Coronary artery (tissue), 2 donors: ENCODE measurements at regions not wholly inside any gene's neighbourhood (a gene's known extent, or its start where the extent isn't known, plus 50 kb on each side); places are given as distances from the start of the nearest gene placed in this dataset.

Experiments
- DNase-seq: peaks from one replicate; pipeline ENCODE4 v3.0.0-alpha.2; 2017; ENCODE audit warnings: low spot score
- H3K27ac ChIP-seq, 2 donors: fragments of 200-600 bp; sonication (generic); one replicate each; pipeline ENCODE4 v1.5.1; 2016 to 2019
- H3K4me3 ChIP-seq: fragments of 200-600 bp; sonication (generic); 2 replicates; pipeline ENCODE4 v1.5.1; 2016; ENCODE audit warnings: mild to moderate bottlenecking, moderate library complexity
- TF ChIP-seq, protein P1 (sequence below): fragments of 200-600 bp; sonication (generic); IDR thresholded peaks from one replicate; pipeline ENCODE4 v1.5.1; 2019; ENCODE audit warnings: antibody characterized with exemption

DNA sequence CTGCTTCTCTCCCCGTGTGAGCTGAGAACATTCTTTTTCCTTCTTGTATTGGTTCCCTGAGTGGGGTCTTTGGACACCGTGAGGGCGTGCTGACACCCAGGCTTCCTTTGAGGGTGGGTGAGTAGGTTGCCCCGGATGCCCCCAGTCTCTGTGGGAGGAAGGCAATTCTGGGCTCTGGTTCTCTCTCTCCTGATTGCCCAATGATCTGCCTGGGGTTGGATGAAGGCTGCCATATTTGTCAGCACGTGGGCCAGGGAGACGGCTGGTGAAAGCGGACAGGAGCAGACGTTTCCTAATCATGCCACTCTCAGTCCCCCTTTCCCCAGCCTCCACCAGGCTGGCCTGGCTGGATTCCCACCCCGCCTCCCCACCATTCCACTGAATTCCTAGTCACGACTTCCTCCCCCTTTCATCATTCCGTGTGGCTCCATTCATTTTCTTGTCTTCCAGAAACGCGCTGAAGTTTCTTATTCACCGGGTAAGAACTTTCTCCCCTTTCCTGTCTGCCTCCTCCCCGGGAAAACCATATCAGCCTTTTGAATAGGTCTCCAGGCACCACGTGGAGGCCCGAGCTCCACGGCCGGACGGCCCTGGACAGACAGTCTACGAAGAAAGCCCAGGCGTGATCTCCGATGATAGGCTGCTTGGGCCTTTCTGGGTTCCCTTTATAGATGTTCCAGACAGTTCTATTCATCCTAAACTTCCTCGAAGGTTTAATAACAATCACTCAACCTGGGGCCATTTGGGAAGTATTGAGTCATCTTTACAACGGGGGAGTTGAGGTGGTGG, 98.7 kb upstream of the NPTX2 start:
- TF ChIP-seq, protein P1, sequence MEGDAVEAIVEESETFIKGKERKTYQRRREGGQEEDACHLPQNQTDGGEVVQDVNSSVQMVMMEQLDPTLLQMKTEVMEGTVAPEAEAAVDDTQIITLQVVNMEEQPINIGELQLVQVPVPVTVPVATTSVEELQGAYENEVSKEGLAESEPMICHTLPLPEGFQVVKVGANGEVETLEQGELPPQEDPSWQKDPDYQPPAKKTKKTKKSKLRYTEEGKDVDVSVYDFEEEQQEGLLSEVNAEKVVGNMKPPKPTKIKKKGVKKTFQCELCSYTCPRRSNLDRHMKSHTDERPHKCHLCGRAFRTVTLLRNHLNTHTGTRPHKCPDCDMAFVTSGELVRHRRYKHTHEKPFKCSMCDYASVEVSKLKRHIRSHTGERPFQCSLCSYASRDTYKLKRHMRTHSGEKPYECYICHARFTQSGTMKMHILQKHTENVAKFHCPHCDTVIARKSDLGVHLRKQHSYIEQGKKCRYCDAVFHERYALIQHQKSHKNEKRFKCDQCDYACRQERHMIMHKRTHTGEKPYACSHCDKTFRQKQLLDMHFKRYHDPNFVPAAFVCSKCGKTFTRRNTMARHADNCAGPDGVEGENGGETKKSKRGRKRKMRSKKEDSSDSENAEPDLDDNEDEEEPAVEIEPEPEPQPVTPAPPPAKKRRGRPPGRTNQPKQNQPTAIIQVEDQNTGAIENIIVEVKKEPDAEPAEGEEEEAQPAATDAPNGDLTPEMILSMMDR: no peak
- Histone ChIP-seq H3K27ac (no peak overlapping the region), H3K4me3 (no peak overlapping the region)
- no peak for DNase-seq

DNA sequence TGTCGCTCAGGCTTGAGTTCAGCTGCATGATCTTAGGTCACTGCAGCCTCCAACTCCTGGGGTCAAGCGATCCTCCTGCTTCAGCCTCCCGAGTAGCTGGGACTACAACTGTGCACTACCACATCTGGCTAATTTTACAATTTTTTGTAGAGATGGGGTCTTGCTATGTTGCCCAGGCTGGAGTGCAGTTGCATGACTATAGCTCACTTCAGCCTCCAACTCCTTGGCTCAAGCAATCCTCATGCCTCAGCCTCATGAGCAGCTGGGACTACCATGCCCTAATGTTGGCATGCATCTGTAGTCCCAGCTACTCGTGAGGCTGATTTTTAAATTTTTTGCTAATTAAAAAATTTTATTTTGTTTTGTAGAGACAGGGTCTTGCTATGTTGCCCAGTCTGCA, 101.9 kb upstream of the NPTX2 start:
- TF ChIP-seq, protein P1: no peak
- DNase-seq: no peak
- H3K4me3 ChIP-seq: no peak overlapping the region
- H3K27ac ChIP-seq: no peak overlapping the region

DNA sequence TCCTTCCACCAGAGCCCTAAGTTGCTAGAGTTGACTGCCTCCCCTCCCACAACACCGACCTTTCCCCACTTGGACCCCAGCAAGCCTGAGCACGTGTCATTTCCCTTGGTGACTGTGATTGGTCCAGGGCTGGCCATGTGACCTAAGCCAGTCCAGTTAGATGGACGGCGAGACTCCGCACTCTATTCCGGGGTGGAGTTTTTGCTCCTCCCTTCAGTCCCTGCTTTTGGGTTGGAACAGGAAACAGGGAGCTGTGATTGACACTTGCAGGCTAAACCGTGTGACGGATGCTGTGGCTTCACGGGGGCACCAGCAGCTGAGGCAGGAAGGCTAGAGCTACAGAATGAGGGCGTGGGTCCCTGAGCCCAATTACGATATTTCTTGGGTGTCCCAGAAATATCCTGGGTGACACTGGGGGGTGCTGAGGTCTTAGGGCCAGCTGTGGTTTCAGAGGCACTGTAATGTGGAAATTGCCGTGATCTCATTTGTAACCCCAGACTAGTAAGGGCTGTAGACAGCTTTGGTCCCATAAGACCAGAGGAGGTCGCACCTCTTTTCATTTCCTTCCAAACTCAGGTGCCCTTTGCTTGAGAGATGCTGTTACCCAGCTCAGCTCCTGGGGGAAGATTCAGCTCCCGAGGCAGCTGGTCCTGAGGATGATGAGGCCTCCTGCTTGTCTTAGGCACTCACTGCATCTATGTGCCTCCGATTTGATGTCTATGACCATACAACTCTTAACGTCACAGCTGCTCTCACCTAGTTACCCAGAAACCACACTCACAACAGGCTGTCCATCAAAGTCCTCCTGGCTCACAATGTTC, 102.7 kb upstream of the NPTX2 start:
- Histone ChIP-seq H3K27ac (no peak overlapping the region), H3K4me3 (no peak overlapping the region)
- TF ChIP-seq, protein P1: no peak
- no peak for DNase-seq

DNA sequence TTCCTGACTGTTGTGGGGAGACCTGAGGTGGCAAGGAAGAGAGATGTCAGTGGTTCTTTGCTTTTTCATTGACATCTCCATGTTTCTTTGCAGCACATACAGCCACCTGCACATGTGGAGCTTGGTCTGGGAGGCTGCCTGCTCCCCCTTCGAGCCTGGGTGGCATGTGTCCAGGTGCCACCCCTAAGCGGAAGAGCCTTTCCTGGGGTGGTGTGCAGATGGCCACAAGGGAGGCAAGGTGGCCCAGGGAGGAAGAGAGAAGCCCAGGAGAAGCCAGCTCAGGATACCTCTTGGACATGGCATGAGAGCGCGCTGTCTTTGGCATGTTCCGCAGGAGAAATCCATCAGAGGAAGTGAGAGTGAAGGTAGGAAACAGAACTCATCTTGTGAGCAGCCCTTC, 105.9 kb upstream of the NPTX2 start:
- DNase-seq: no peak
- H3K27ac ChIP-seq: no peak overlapping the region
- TF ChIP-seq, protein P1: no peak
- H3K4me3 ChIP-seq: no peak overlapping the region

DNA sequence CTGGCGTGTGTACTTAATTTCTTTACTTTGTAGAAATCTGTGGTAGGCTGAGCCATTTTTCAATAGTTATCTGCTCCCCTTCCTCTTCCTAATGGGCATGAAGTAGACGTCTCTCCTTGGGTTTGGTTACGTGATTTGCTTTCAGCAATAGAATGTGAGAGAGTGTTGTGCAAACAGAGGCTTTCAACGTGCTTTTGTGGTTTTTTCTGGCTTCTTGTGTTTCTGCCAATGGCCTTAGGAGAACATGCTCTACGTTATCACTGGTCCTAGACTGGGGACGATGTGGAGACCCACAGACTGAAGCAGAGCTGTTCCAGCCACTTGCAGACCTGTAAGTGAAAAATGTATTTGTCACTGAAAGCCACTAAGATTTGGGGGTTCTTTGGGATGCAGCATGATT, 107.2 kb upstream of the NPTX2 start:
- no peak for DNase-seq
- TF ChIP-seq, protein P1: no peak
- Histone ChIP-seq H3K27ac (no peak overlapping the region), H3K4me3 (no peak overlapping the region)

DNA sequence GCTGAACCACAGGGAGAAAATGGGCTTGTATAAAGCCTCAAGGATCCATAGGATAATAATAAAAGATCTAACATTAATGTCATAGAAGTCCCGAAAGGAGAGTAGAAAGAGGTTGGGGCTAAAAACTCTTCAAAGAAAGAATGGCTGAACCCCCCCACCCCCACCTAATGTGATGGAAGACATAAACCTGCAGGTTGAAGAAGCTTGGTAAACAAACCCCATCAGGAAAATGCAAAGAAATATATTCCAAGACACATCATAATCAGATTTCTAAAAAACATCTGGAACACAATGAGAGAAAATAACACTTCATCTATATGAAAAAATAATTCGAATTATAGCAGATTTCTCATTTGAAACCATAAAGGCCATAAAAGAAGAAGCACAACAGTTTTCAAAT, 105.6 kb upstream of the BAIAP2L1 start:
- DNase-seq: no peak
- Histone ChIP-seq H3K27ac (no peak overlapping the region), H3K4me3 (no peak overlapping the region)
- TF ChIP-seq, protein P1: no peak

DNA sequence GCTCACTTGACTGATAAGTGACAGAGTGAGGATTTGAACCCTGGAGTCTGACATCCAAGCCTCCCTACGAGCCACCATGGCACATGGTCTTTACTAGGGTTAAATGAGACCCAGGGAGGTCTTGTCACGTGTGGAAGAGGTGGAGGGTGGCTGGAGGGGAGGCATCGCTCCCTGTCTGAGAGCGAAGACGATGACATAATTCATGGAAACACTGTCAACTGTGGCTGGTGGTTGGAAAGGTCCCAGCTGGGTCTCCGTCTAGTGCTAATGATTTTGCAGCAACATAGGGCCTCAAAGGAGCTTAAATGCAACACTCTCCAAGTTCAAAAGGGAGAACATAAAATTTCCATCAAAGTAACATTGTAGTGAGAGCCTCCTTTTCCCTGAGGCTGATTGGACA, 99.9 kb upstream of the BAIAP2L1 start:
- TF ChIP-seq, protein P1: no peak
- DNase-seq: no peak
- Histone ChIP-seq H3K4me3 (no peak overlapping the region), H3K27ac (no peak overlapping the region)
